ENCODE measurements at regions not wholly inside any gene's neighbourhood (a gene's known extent, or its start where the extent isn't known, plus 50 kb on each side); places are given as distances from the start of the nearest gene placed in this dataset.

DNA sequence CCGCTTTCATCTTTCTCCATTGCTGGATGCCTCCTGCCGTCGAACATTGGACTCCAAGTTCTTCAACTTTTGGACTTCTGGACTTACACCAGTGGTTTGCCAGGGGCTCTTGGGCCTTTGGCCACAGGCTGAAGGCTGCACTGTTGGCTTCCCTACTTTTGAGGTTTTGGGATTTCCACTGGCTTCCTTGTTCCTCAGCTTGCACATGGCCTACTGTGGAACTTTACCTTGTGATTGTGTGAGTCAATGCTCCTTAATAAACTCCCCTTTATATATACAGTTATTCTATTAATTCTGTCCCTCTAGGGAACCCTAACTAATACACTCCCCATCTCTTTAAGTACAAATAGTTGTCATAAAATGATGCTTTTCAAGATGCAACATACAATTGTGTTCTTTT is 595.3 kb downstream of the ARAP2 start:
- no peak for DNase-seq (ENCODE audit: low read depth)
- TF ChIP-seq, protein P1, sequence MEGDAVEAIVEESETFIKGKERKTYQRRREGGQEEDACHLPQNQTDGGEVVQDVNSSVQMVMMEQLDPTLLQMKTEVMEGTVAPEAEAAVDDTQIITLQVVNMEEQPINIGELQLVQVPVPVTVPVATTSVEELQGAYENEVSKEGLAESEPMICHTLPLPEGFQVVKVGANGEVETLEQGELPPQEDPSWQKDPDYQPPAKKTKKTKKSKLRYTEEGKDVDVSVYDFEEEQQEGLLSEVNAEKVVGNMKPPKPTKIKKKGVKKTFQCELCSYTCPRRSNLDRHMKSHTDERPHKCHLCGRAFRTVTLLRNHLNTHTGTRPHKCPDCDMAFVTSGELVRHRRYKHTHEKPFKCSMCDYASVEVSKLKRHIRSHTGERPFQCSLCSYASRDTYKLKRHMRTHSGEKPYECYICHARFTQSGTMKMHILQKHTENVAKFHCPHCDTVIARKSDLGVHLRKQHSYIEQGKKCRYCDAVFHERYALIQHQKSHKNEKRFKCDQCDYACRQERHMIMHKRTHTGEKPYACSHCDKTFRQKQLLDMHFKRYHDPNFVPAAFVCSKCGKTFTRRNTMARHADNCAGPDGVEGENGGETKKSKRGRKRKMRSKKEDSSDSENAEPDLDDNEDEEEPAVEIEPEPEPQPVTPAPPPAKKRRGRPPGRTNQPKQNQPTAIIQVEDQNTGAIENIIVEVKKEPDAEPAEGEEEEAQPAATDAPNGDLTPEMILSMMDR (conservative IDR thresholded peaks at IDR 0.05; ENCODE audit: low read depth, low read length): no peak
- no peak overlapping the region for H3K4me3 ChIP-seq (ENCODE audit: low read depth, low read length)

- no peak for DNase-seq (ENCODE audit: low read depth)
- no peak overlapping the region for H3K4me3 ChIP-seq (ENCODE audit: low read depth, low read length)
- TF ChIP-seq, protein P1 (conservative IDR thresholded peaks at IDR 0.05; ENCODE audit: low read depth, low read length): no peak
These were observed 594.5 kb downstream of the ARAP2 start for GRCh38 chr4:35649778-35650177.

GRCh38 chr4:35652197-35652596 is 592.1 kb downstream of the ARAP2 start:
- TF ChIP-seq, protein P1 (conservative IDR thresholded peaks at IDR 0.05; ENCODE audit: low read depth, low read length): no peak
- no peak overlapping the region for H3K4me3 ChIP-seq (ENCODE audit: low read depth, low read length)

GRCh38 chr4:35653451-35653850 is 590.9 kb downstream of the ARAP2 start:
- TF ChIP-seq, protein P1 (conservative IDR thresholded peaks at IDR 0.05; ENCODE audit: low read depth, low read length): no peak
- DNase-seq (ENCODE audit: low read depth): no peak

More at GRCh38 chr4:35652197-35652596, 592.1 kb downstream of the ARAP2 start:
- no peak for DNase-seq (ENCODE audit: low read depth)

GRCh38 chr4:35673137-35673536 is 571.2 kb downstream of the ARAP2 start:
- TF ChIP-seq, protein P1 (conservative IDR thresholded peaks at IDR 0.05; ENCODE audit: low read depth, low read length): no peak
- no peak for DNase-seq (ENCODE audit: low read depth)
- H3K4me3 ChIP-seq (ENCODE audit: low read depth, low read length): no peak overlapping the region

More at GRCh38 chr4:35653451-35653850, 590.9 kb downstream of the ARAP2 start:
- H3K4me3 ChIP-seq (ENCODE audit: low read depth, low read length): no peak overlapping the region

DNA sequence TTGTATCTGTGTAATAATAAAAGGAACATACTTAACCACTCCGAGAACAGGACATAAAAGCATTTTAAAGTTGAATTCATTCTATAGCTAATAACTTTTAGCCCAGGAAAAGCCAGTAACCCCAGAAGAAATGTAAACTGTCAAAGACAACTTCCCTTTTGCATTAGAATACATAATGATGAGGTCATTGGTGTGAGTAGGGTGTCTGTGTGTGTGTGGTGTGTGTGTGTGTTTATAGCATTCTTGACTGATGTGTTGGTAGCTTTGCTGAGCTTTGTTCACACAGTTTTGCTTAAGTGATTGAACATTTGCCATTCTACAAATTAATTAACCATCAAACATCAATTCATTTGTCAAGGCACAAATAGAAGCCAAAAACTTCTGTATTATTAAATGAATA is 559.6 kb downstream of the ARAP2 start:
- H3K4me3 ChIP-seq (ENCODE audit: low read depth, low read length): no peak overlapping the region
- TF ChIP-seq, protein P1 (conservative IDR thresholded peaks at IDR 0.05; ENCODE audit: low read depth, low read length): no peak
- no peak for DNase-seq (ENCODE audit: low read depth)

DNA sequence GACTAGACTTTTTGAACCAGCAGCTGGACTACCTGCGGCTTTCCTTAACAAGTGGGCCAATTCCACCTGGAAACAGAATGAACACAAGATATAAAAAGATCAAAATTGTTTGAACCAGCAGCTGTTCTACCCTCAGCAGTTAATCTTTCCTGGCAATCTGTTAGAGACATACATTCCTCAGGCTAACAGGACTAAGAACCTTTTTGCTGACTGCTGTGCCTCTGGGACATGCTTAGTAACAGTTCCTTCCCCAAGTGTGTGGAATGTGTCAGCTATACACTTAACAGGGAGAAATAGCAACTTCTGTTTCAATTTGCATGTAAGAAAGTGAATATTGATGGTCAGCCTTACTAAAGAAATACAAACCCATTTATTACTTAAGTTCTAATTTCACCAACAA is 554.4 kb downstream of the ARAP2 start:
- H3K4me3 ChIP-seq (ENCODE audit: low read depth, low read length): no peak overlapping the region
- TF ChIP-seq, protein P1 (conservative IDR thresholded peaks at IDR 0.05; ENCODE audit: low read depth, low read length): no peak
- DNase-seq (ENCODE audit: low read depth): no peak
